ENCODE measurements at regions not wholly inside any gene's neighbourhood (a gene's known extent, or its start where the extent isn't known, plus 50 kb on each side); places are given as distances from the start of the nearest gene placed in this dataset.

DNA sequence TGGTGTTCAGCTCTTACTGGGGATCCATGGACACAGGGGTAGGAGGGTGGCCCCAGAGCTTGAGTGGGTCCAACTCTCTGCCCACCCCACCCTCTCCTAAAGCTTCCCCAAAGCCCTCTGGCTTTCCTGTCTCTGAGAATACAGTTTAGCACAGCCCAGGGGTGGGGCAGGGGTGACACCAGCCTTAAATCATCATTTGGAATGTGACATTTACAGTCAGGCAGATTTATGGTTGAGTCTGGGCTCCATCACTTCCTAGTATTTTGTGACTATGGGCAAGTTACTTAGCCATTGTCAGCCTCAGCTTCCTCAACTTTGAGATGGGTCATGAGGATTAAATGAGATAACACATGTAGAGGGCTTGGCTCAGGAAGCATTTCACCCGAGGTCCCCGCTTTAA, 193.1 kb upstream of the IRX6 start:
- Histone ChIP-seq H3K4me2 (ENCODE audit: insufficient read depth, low read length) (no peak overlapping the region), H3K79me2 (ENCODE audit: insufficient read depth, low read length) (no peaks in the 10 kb centered on the region), H3K27ac (ENCODE audit: low read depth, low read length) (no peak overlapping the region), H3K36me3 (ENCODE audit: insufficient read depth, low read length) (no peaks in the 10 kb centered on the region), H3K4me1 (ENCODE audit: insufficient read depth, low read length) (no peaks in the 10 kb centered on the region), H3K9me3 (ENCODE audit: low read depth, low read length) (no peaks in the 10 kb centered on the region), H3K4me3 (ENCODE audit: insufficient read depth, low read length) (no peak overlapping the region), H3K27me3 (ENCODE audit: insufficient read depth, low read length) (peaks cover 14% of the 10 kb centered on the region), H2AFZ (ENCODE audit: low read length) (no peak overlapping the region), H4K20me1 (ENCODE audit: insufficient read depth, low read length) (no peaks in the 10 kb centered on the region)
- no peak for DNase-seq (ENCODE audit: insufficient read length, low spot score, missing footprints)
- TF ChIP-seq, protein P1, sequence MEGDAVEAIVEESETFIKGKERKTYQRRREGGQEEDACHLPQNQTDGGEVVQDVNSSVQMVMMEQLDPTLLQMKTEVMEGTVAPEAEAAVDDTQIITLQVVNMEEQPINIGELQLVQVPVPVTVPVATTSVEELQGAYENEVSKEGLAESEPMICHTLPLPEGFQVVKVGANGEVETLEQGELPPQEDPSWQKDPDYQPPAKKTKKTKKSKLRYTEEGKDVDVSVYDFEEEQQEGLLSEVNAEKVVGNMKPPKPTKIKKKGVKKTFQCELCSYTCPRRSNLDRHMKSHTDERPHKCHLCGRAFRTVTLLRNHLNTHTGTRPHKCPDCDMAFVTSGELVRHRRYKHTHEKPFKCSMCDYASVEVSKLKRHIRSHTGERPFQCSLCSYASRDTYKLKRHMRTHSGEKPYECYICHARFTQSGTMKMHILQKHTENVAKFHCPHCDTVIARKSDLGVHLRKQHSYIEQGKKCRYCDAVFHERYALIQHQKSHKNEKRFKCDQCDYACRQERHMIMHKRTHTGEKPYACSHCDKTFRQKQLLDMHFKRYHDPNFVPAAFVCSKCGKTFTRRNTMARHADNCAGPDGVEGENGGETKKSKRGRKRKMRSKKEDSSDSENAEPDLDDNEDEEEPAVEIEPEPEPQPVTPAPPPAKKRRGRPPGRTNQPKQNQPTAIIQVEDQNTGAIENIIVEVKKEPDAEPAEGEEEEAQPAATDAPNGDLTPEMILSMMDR (IDR thresholded peaks at IDR 0.05; ENCODE audit: extremely low read depth, low read depth, low read length) = no peak

DNA sequence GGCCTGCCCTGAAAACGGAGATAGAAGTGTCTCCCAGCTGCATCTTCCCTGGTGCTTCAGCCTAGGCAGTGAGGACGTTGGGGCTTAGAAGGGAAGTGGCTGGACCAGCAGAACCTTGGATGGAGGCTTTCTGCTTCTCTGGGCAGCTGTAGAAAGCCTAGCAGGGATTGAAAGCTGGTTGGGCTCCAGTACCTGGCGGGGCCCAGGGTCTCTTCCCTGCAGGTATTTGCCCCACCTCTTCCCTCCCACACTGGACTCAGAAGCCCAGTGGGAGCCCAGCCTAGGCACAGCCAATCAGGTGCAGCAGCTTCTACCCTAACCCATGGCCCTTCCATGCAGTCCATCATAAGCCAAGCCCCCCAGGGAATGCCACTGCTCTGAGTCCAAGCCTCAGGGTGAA, 190.3 kb upstream of the IRX6 start:
- Histone ChIP-seq H3K27me3 (ENCODE audit: insufficient read depth, low read length) (peaks cover 6% of the 10 kb centered on the region), H3K9me3 (ENCODE audit: low read depth, low read length) (no peaks in the 10 kb centered on the region), H4K20me1 (ENCODE audit: insufficient read depth, low read length) (no peaks in the 10 kb centered on the region), H3K4me1 (ENCODE audit: insufficient read depth, low read length) (no peaks in the 10 kb centered on the region), H3K4me2 (ENCODE audit: insufficient read depth, low read length) (no peak overlapping the region), H2AFZ (ENCODE audit: low read length) (no peak overlapping the region), H3K36me3 (ENCODE audit: insufficient read depth, low read length) (no peaks in the 10 kb centered on the region), H3K79me2 (ENCODE audit: insufficient read depth, low read length) (no peaks in the 10 kb centered on the region), H3K4me3 (ENCODE audit: insufficient read depth, low read length) (no peak overlapping the region), H3K27ac (ENCODE audit: low read depth, low read length) (no peak overlapping the region)
- TF ChIP-seq, protein P1 (IDR thresholded peaks at IDR 0.05; ENCODE audit: extremely low read depth, low read depth, low read length) = no peak
- no peak for DNase-seq (ENCODE audit: insufficient read length, low spot score, missing footprints)

GRCh38 chr16:55136356-55137150, 187.4 kb upstream of the IRX6 start:
- TF ChIP-seq, protein P1 (IDR thresholded peaks at IDR 0.05; ENCODE audit: extremely low read depth, low read depth, low read length) = no peak
- Histone ChIP-seq H3K9me3 (ENCODE audit: low read depth, low read length) (no peaks in the 10 kb centered on the region), H3K79me2 (ENCODE audit: insufficient read depth, low read length) (no peaks in the 10 kb centered on the region), H3K4me2 (ENCODE audit: insufficient read depth, low read length) (no peak overlapping the region), H2AFZ (ENCODE audit: low read length) (no peak overlapping the region), H3K4me3 (ENCODE audit: insufficient read depth, low read length) (no peak overlapping the region), H3K36me3 (ENCODE audit: insufficient read depth, low read length) (no peaks in the 10 kb centered on the region), H4K20me1 (ENCODE audit: insufficient read depth, low read length) (no peaks in the 10 kb centered on the region), H3K4me1 (ENCODE audit: insufficient read depth, low read length) (no peaks in the 10 kb centered on the region), H3K27me3 (ENCODE audit: insufficient read depth, low read length) (peaks cover 5% of the 10 kb centered on the region), H3K27ac (ENCODE audit: low read depth, low read length) (no peak overlapping the region)
- DNase-seq (ENCODE audit: insufficient read length, low spot score, missing footprints) = no peak

GRCh38 chr16:55138298-55138697, 185.7 kb upstream of the IRX6 start:
- Histone ChIP-seq H3K4me1 (ENCODE audit: insufficient read depth, low read length) (no peaks in the 10 kb centered on the region), H3K4me2 (ENCODE audit: insufficient read depth, low read length) (no peak overlapping the region), H3K36me3 (ENCODE audit: insufficient read depth, low read length) (no peaks in the 10 kb centered on the region), H3K27me3 (ENCODE audit: insufficient read depth, low read length) (peaks cover 4% of the 10 kb centered on the region), H3K79me2 (ENCODE audit: insufficient read depth, low read length) (no peaks in the 10 kb centered on the region), H3K27ac (ENCODE audit: low read depth, low read length) (no peak overlapping the region), H3K9me3 (ENCODE audit: low read depth, low read length) (no peaks in the 10 kb centered on the region), H2AFZ (ENCODE audit: low read length) (no peak overlapping the region), H4K20me1 (ENCODE audit: insufficient read depth, low read length) (no peaks in the 10 kb centered on the region), H3K4me3 (ENCODE audit: insufficient read depth, low read length) (no peak overlapping the region)
- TF ChIP-seq, protein P1 (IDR thresholded peaks at IDR 0.05; ENCODE audit: extremely low read depth, low read depth, low read length) = no peak
- DNase-seq (ENCODE audit: insufficient read length, low spot score, missing footprints) = no peak
